ENCODE measurements at regions not wholly inside any gene's neighbourhood (a gene's known extent, or its start where the extent isn't known, plus 50 kb on each side); places are given as distances from the start of the nearest gene placed in this dataset.

- Histone ChIP-seq H3K4me3 (ENCODE audit: low read depth, low read length, poor library complexity, severe bottlenecking) (peak overlapping the region; percentile 78), H3K9me2 (ENCODE audit: low read depth, low read length) (no peaks in the 10 kb centered on the region), H3K9ac (ENCODE audit: low read length) (peak overlapping the region; percentile 86), H3F3A (ENCODE audit: insufficient read depth, low read length) (no peaks in the 10 kb centered on the region), H3K27me3 (ENCODE audit: insufficient read depth, low read length) (no peaks in the 10 kb centered on the region), H3K36me3 (ENCODE audit: insufficient read depth, low read length) (peaks cover 17% of the 10 kb centered on the region), H2AFZ (ENCODE audit: low read length) (no peak overlapping the region; the same call in 1 of the 2 replicates), H3K4me2 (ENCODE audit: low read length) (peak overlapping the region; percentile 91), H3K9me3 (ENCODE audit: low read length) (no peaks in the 10 kb centered on the region), H3K79me2 (ENCODE audit: insufficient read depth, low read length) (no peaks in the 10 kb centered on the region), H3K4me1 (ENCODE audit: insufficient read depth, low read length, severe bottlenecking) (peaks cover 15% of the 10 kb centered on the region), H3K27ac (ENCODE audit: low read depth, low read length, poor library complexity, severe bottlenecking) (peak overlapping the region; percentile 23), H4K20me1 (ENCODE audit: insufficient read depth, low read length) (no peaks in the 10 kb centered on the region)
- TF ChIP-seq CTCF (IDR thresholded peaks at IDR 0.05; ENCODE audit: low read length) (no peak), EZH2 (IDR thresholded peaks at IDR 0.05; ENCODE audit: borderline replicate concordance, low read length) (no peak)
Observed at GRCh38 chrX:46447384-46447783, 97.8 kb downstream of the ZNF674 start.

GRCh38 chrX:46446727-46447378 is 98.4 kb downstream of the ZNF674 start:
- H3K4me1 ChIP-seq (ENCODE audit: insufficient read depth, low read length, severe bottlenecking): peaks cover 15% of the 10 kb centered on the region
- peak overlapping the region; percentile 91 for H3K4me2 ChIP-seq (ENCODE audit: low read length)
- no peaks in the 10 kb centered on the region for H3F3A ChIP-seq (ENCODE audit: insufficient read depth, low read length)
- H4K20me1 ChIP-seq (ENCODE audit: insufficient read depth, low read length): no peaks in the 10 kb centered on the region
- H3K27ac ChIP-seq (ENCODE audit: low read depth, low read length, poor library complexity, severe bottlenecking): no peak overlapping the region
- no peak overlapping the region for H2AFZ ChIP-seq (ENCODE audit: low read length)
- no peaks in the 10 kb centered on the region for H3K79me2 ChIP-seq (ENCODE audit: insufficient read depth, low read length)
- peaks cover 13% of the 10 kb centered on the region for H3K36me3 ChIP-seq (ENCODE audit: insufficient read depth, low read length)
- peak overlapping the region; percentile 86 for H3K9ac ChIP-seq (ENCODE audit: low read length)
- H3K4me3 ChIP-seq (ENCODE audit: low read depth, low read length, poor library complexity, severe bottlenecking): peak overlapping the region; percentile 78
- H3K9me3 ChIP-seq (ENCODE audit: low read length): no peaks in the 10 kb centered on the region
- no peak for TF ChIP-seq CTCF (IDR thresholded peaks at IDR 0.05; ENCODE audit: low read length)
- H3K27me3 ChIP-seq (ENCODE audit: insufficient read depth, low read length): no peaks in the 10 kb centered on the region
- no peaks in the 10 kb centered on the region for H3K9me2 ChIP-seq (ENCODE audit: low read depth, low read length)

GRCh38 chrX:46444011-46444410 is 101.2 kb downstream of the ZNF674 start:
- 0 out of 2 replicates have a peak, but pooled peaks cover 5% of the 10 kb centered on the region for H3K36me3 ChIP-seq (ENCODE audit: insufficient read depth, low read length)
- no peaks in the 10 kb centered on the region for H3K27me3 ChIP-seq (ENCODE audit: insufficient read depth, low read length)
- H3F3A ChIP-seq (ENCODE audit: insufficient read depth, low read length): no peaks in the 10 kb centered on the region
- H3K79me2 ChIP-seq (ENCODE audit: insufficient read depth, low read length): no peaks in the 10 kb centered on the region
- no peak overlapping the region for H3K4me3 ChIP-seq (ENCODE audit: low read depth, low read length, poor library complexity, severe bottlenecking)
- no peak overlapping the region for H2AFZ ChIP-seq (ENCODE audit: low read length)
- TF ChIP-seq CTCF (IDR thresholded peaks at IDR 0.05; ENCODE audit: low read length) (no peak), EZH2 (IDR thresholded peaks at IDR 0.05; ENCODE audit: borderline replicate concordance, low read length) (no peak)
- H3K4me2 ChIP-seq (ENCODE audit: low read length): no peak overlapping the region
- H3K9me3 ChIP-seq (ENCODE audit: low read length): no peaks in the 10 kb centered on the region
- H3K27ac ChIP-seq (ENCODE audit: low read depth, low read length, poor library complexity, severe bottlenecking): no peak overlapping the region
- H4K20me1 ChIP-seq (ENCODE audit: insufficient read depth, low read length): no peaks in the 10 kb centered on the region
- peaks cover 15% of the 10 kb centered on the region for H3K4me1 ChIP-seq (ENCODE audit: insufficient read depth, low read length, severe bottlenecking)
- H3K9me2 ChIP-seq (ENCODE audit: low read depth, low read length): no peaks in the 10 kb centered on the region
- H3K9ac ChIP-seq (ENCODE audit: low read length): no peak overlapping the region

All from OCI-LY1 (cell line).